IMR-90 (cell line): ENCODE measurements at regions not wholly inside any gene's neighbourhood (a gene's known extent, or its start where the extent isn't known, plus 50 kb on each side); places are given as distances from the start of the nearest gene placed in this dataset.

Source experiments
- ATAC-seq: fragments of 200-7000 bp; cut with Tn5 transposase; 2 replicates; pipeline ENCODE4 v1.9.1; 2020; ENCODE audit warnings: low read depth, mild to moderate bottlenecking, moderate library complexity
- BruUV-seq: library from RNA; stranded (reverse); fragments of 400-500 nt; replicated peaks from 2 replicates; lab custom pipeline; 2021; lab: Mats Ljungman, UMichigan
- CTCF ChIA-PET: fragments of 300-600 bp; formaldehyde crosslinking; extraction: SDS; loops from one replicate; lab custom pipeline; 2021; ENCODE audit warnings: antibody characterized with exemption; lab: Yijun Ruan, JAX
- POLR2A ChIA-PET: fragments of 300-600 bp; sonication (Branson Sonifier 250); formaldehyde crosslinking; loops from one replicate; lab custom pipeline; 2022; ENCODE audit warnings: antibody characterized with exemption; ENCODE audit not compliant: unreplicated experiment; lab: Charles Lee
- DNase-seq: peaks from one replicate; pipeline ENCODE4 v3.0.0; 2013
- H2AFZ ChIP-seq: replicated peaks from 2 replicates; pipeline ENCODE3; 2013; ENCODE audit warnings: low read length, mild to moderate bottlenecking; ENCODE audit not compliant: poor library complexity
- H2AK5ac ChIP-seq: 2 replicates; pipeline ENCODE4 v1.6.1; 2013; ENCODE audit warnings: low read depth, low read length, inconsistent platforms
- H2AK9ac ChIP-seq: replicated peaks from 2 replicates; pipeline ENCODE3; 2013; ENCODE audit warnings: mild to moderate bottlenecking, low read depth, low read length, moderate library complexity; ENCODE audit not compliant: poor library complexity
- H2BK120ac ChIP-seq: 2 replicates; pipeline ENCODE4 v1.6.1; 2013; ENCODE audit warnings: low read depth, low read length, inconsistent platforms
- H2BK15ac ChIP-seq: 3 replicates; pipeline ENCODE4 v1.6.1; 2013; ENCODE audit warnings: low read depth, low read length, inconsistent platforms
- H2BK20ac ChIP-seq: 2 replicates; pipeline ENCODE4 v1.6.1; 2013; ENCODE audit warnings: low read depth, mild to moderate bottlenecking, inconsistent platforms, low read length, moderate library complexity
- H2BK5ac ChIP-seq: 2 replicates; pipeline ENCODE4 v1.6.1; 2013; ENCODE audit warnings: mild to moderate bottlenecking, low read depth, low read length, inconsistent platforms; ENCODE audit not compliant: poor library complexity, severe bottlenecking
- H3K14ac ChIP-seq: replicated peaks from 2 replicates; pipeline ENCODE4 v1.6.1; 2013; ENCODE audit warnings: low read depth, low read length, inconsistent platforms
- H3K18ac ChIP-seq: 2 replicates; pipeline ENCODE4 v1.6.1; 2013; ENCODE audit warnings: low read depth, low read length, control low read depth
- H3K23ac ChIP-seq: 2 replicates; pipeline ENCODE4 v1.6.1; 2013; ENCODE audit warnings: low read depth, low read length, inconsistent platforms
- H3K27ac ChIP-seq: 2 replicates; pipeline ENCODE4 v1.5.1; 2013; ENCODE audit warnings: mild to moderate bottlenecking, control low read depth, low read length; ENCODE audit not compliant: insufficient read depth
- H3K27me3 ChIP-seq: 2 replicates; pipeline ENCODE4 v1.6.1; 2013; ENCODE audit warnings: low read length; ENCODE audit not compliant: control insufficient read depth, insufficient read depth
- H3K36me3 ChIP-seq: 2 replicates; pipeline ENCODE4 v1.6.1; 2013; ENCODE audit warnings: low read length, mixed read lengths; ENCODE audit not compliant: control insufficient read depth, insufficient read depth
- H3K4ac ChIP-seq: 2 replicates; pipeline ENCODE4 v1.6.1; 2013; ENCODE audit warnings: low read depth, low read length, inconsistent platforms
- H3K4me1 ChIP-seq: 2 replicates; pipeline ENCODE4 v1.6.1; 2013; ENCODE audit warnings: low read length, mixed read lengths; ENCODE audit not compliant: control insufficient read depth, insufficient read depth
- H3K4me2 ChIP-seq: 2 replicates; pipeline ENCODE4 v1.6.1; 2013; ENCODE audit warnings: low read depth, mild to moderate bottlenecking, control low read depth, low read length, moderate library complexity
- H3K4me3 ChIP-seq: 2 replicates; pipeline ENCODE4 v1.5.1; 2013; ENCODE audit warnings: low read depth, mild to moderate bottlenecking, control low read depth, low read length, moderate library complexity; ENCODE audit not compliant: insufficient read depth
- H3K56ac ChIP-seq: 2 replicates; pipeline ENCODE4 v1.6.1; 2013; ENCODE audit warnings: low read length, inconsistent platforms; ENCODE audit not compliant: insufficient read depth; ENCODE audit errors: extremely low read depth
- H3K79me1 ChIP-seq, 2 experiments: 2 replicates each; pipeline ENCODE4 v1.6.1; 2013; ENCODE audit warnings: low read length in 2 of 2, inconsistent platforms in 1 of 2, low read depth in 1 of 2
- H3K9ac ChIP-seq: 2 replicates; pipeline ENCODE4 v1.6.1; 2013; ENCODE audit warnings: low read depth, low read length, control low read depth
- H3K9me1 ChIP-seq: 2 replicates; pipeline ENCODE4 v1.6.1; 2013; ENCODE audit warnings: low read length, inconsistent platforms; ENCODE audit not compliant: insufficient read depth
- H3K9me3 ChIP-seq: 2 replicates; pipeline ENCODE4 v1.6.1; 2013; ENCODE audit warnings: low read length; ENCODE audit not compliant: control insufficient read depth, insufficient read depth
- H4K20me1 ChIP-seq: 2 replicates; pipeline ENCODE4 v1.6.1; 2013; ENCODE audit warnings: low read length, inconsistent platforms; ENCODE audit not compliant: insufficient read depth
- H4K5ac ChIP-seq: 2 replicates; pipeline ENCODE4 v1.6.1; 2013; ENCODE audit warnings: mild to moderate bottlenecking, low read depth, low read length, control low read depth
- H4K8ac ChIP-seq, 2 experiments: 2 replicates each; pipeline ENCODE4 v1.6.1; 2013; ENCODE audit warnings: low read depth in 2 of 2, low read length in 2 of 2, control low read depth in 1 of 2, inconsistent platforms in 1 of 2
- H4K91ac ChIP-seq: 2 replicates; pipeline ENCODE4 v1.6.1; 2013; ENCODE audit warnings: low read depth, low read length, inconsistent platforms; ENCODE audit not compliant: insufficient read depth
- BHLHE40 ChIP-seq: fragments of 150-350 bp; IDR thresholded peaks from 2 replicates; pipeline ENCODE4 v1.6.1; 2016; ENCODE audit warnings: mild to moderate bottlenecking, low read depth, low read length
- CEBPB ChIP-seq: IDR thresholded peaks from 2 replicates; pipeline ENCODE4 v1.6.1; 2012; ENCODE audit warnings: low read depth, low read length, improper control_type of control experiment
- CHD1 ChIP-seq: IDR thresholded peaks from 2 replicates; pipeline ENCODE4 v1.6.1; 2012; ENCODE audit warnings: low read depth, low read length, improper control_type of control experiment
- FOS ChIP-seq: fragments of 150-350 bp; IDR thresholded peaks from 2 replicates; pipeline ENCODE4 v1.6.1; 2016; ENCODE audit warnings: low read depth, low read length
- MAFK ChIP-seq: IDR thresholded peaks from 2 replicates; pipeline ENCODE4 v1.6.1; 2012; ENCODE audit warnings: low read depth, low read length, improper control_type of control experiment
- MAZ ChIP-seq: IDR thresholded peaks from 2 replicates; pipeline ENCODE4 v1.6.1; 2012; ENCODE audit warnings: low read depth, mild to moderate bottlenecking, low read length, improper control_type of control experiment, moderate library complexity, borderline replicate concordance
- MXI1 ChIP-seq: IDR thresholded peaks from 2 replicates; pipeline ENCODE4 v1.6.1; 2012; ENCODE audit warnings: low read depth, mild to moderate bottlenecking, low read length, moderate library complexity, borderline replicate concordance
- NFE2L2 ChIP-seq: fragments of 150-350 bp; IDR thresholded peaks from 2 replicates; pipeline ENCODE4 v1.6.1; 2016; ENCODE audit warnings: low read depth, mild to moderate bottlenecking, low read length
- POLR2A ChIP-seq: IDR thresholded peaks from 2 replicates; pipeline ENCODE4 v1.6.1; 2012; ENCODE audit warnings: mild to moderate bottlenecking, low read depth, low read length
- RAD21 ChIP-seq: IDR thresholded peaks from 2 replicates; pipeline ENCODE4 v1.6.1; 2012; ENCODE audit warnings: low read length, improper control_type of control experiment
- RCOR1 ChIP-seq: IDR thresholded peaks from 2 replicates; pipeline ENCODE4 v1.6.1; 2012; ENCODE audit warnings: mild to moderate bottlenecking, low read length, improper control_type of control experiment; ENCODE audit not compliant: insufficient replicate concordance
- RFX5 ChIP-seq: IDR thresholded peaks from 2 replicates; pipeline ENCODE4 v1.8.0; 2012; ENCODE audit warnings: low read depth, mild to moderate bottlenecking, low read length, moderate library complexity
- SMC3 ChIP-seq: fragments of 150-350 bp; IDR thresholded peaks from 2 replicates; pipeline ENCODE4 v1.6.1; 2016; ENCODE audit warnings: low read depth, mild to moderate bottlenecking, antibody characterized with exemption, low read length, moderate library complexity
- WGBS, 2 experiments: methylation state at CpG; one replicate each; pipeline versions ENCODE4 v1.1.5 to v1.1.7; 2013; ENCODE audit warnings: missing lambda C conversion rate in 2 of 2; ENCODE audit not compliant: insufficient read length in 1 of 2; ENCODE audit errors: extremely low coverage in 2 of 2; 5-methylcytosine and 5-hydroxymethylcytosine counted together
- dilution Hi-C: fragments of 300-500 bp; cut with HindIII; formaldehyde crosslinking; loops from one replicate; pipeline ENCODE4 v1.14.3; 2018; ENCODE audit warnings: low sequenced_read_pairs; ENCODE audit not compliant: unreplicated experiment
- in situ Hi-C: fragments of 300-500 bp; cut with MboI; formaldehyde crosslinking; loops from 3 replicates; pipeline ENCODE4 v1.14.3; 2019; ENCODE audit warnings: low sequenced_read_pairs, inconsistent platforms, mixed read lengths
- intact Hi-C: fragments of 100-400 bp; cut with micrococcal nuclease; formaldehyde crosslinking; loops from 2 replicates; pipeline ENCODE4 v1.10.0; 2022
- TF ChIP-seq, protein P1 (sequence below): fragments of 150-350 bp; IDR thresholded peaks from 2 replicates; pipeline ENCODE4 v1.6.1; 2016; ENCODE audit warnings: low read depth, mild to moderate bottlenecking, low read length, moderate library complexity, borderline replicate concordance
- TF ChIP-seq, protein P2 (sequence below): fragments of 150-350 bp; IDR thresholded peaks from 2 replicates; pipeline ENCODE4 v1.6.1; 2017; ENCODE audit warnings: mild to moderate bottlenecking, antibody characterized with exemption, low read length, low read depth
- TF ChIP-seq, protein P3 (sequence below): conservative IDR thresholded peaks from 2 replicates; pipeline ENCODE4 v1.5.1; 2012; ENCODE audit warnings: mild to moderate bottlenecking, low read depth, low read length, improper control_type of control experiment

DNA sequence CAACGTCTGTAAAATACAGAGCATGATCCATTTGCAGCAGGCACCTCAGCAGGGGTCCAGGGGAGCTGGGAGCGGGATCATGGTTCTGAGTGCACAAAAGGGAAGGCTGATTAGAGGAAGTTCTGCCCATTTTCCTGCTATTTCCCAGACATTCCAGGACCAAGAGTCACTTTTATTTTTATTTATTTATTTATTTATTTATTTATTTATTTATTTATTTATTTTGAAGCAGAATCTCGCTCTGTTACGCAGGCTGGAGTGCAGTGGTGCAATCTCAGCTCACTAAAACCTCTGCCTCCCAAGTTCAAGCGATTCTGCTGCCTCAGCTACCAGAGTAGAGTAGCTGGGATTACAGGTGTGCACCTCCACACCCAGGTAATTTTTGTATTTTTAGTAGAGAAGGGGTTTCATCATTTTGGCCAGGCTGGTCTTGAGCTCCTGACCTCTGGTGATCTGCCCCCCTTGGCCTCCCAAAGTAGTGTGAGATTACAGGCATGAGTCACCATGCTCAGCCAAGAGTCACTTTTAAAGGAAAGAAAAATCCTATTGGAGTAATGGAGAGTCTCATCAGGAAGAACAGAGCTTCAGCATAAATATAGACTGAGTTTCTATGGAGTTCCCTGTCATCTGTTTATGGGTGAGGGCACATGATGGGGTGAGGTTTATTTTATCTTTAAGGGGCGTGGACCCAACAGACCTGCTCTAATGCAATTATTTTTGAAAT lies 355.2 kb downstream of the HAPSTR1 start:
- Histone ChIP-seq H3K4me1 (no peaks in the 10 kb centered on the region), H4K20me1 (no peaks in the 10 kb centered on the region), H2AK5ac (no peak overlapping the region), H2BK20ac (no peak overlapping the region), H2AK9ac (no peak overlapping the region), H3K9ac (no peak overlapping the region), H3K9me3 (peaks cover 18% of the 10 kb centered on the region; the same call in 1 of the 2 replicates), H3K27ac (no peak overlapping the region), H2BK15ac (no peak overlapping the region), H3K4me2 (no peak overlapping the region), H3K27me3 (no peaks in the 10 kb centered on the region), H3K79me1 (no peaks in the 10 kb centered on the region), H3K18ac (no peak overlapping the region), H3K23ac (no peak overlapping the region), H4K8ac (no peak overlapping the region), H3K56ac (no peak overlapping the region), H3K4ac (no peak overlapping the region), H2AFZ (no peak overlapping the region), H3K14ac (no peak overlapping the region), H3K36me3 (no peaks in the 10 kb centered on the region), H4K5ac (no peak overlapping the region), H4K91ac (no peak overlapping the region), H3K9me1 (no peaks in the 10 kb centered on the region), H2BK5ac (no peak overlapping the region), H2BK120ac (no peak overlapping the region), H3K4me3 (no peak overlapping the region)
- TF ChIP-seq MAZ, result no peak
- TF ChIP-seq, protein P1, sequence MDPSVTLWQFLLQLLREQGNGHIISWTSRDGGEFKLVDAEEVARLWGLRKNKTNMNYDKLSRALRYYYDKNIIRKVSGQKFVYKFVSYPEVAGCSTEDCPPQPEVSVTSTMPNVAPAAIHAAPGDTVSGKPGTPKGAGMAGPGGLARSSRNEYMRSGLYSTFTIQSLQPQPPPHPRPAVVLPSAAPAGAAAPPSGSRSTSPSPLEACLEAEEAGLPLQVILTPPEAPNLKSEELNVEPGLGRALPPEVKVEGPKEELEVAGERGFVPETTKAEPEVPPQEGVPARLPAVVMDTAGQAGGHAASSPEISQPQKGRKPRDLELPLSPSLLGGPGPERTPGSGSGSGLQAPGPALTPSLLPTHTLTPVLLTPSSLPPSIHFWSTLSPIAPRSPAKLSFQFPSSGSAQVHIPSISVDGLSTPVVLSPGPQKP, result no peak
- no peak for TF ChIP-seq MXI1
- TF ChIP-seq, protein P2, sequence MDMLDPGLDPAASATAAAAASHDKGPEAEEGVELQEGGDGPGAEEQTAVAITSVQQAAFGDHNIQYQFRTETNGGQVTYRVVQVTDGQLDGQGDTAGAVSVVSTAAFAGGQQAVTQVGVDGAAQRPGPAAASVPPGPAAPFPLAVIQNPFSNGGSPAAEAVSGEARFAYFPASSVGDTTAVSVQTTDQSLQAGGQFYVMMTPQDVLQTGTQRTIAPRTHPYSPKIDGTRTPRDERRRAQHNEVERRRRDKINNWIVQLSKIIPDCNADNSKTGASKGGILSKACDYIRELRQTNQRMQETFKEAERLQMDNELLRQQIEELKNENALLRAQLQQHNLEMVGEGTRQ, result no peak
- TF ChIP-seq MAFK, result no peak
- TF ChIP-seq POLR2A, result no peak
- no peak for TF ChIP-seq RFX5
- TF ChIP-seq RCOR1, result no peak
- TF ChIP-seq BHLHE40, result no peak
- TF ChIP-seq SMC3, result no peak
- no peak for TF ChIP-seq FOS
- no peak for TF ChIP-seq CEBPB
- no peak for TF ChIP-seq CHD1
- TF ChIP-seq, protein P3, sequence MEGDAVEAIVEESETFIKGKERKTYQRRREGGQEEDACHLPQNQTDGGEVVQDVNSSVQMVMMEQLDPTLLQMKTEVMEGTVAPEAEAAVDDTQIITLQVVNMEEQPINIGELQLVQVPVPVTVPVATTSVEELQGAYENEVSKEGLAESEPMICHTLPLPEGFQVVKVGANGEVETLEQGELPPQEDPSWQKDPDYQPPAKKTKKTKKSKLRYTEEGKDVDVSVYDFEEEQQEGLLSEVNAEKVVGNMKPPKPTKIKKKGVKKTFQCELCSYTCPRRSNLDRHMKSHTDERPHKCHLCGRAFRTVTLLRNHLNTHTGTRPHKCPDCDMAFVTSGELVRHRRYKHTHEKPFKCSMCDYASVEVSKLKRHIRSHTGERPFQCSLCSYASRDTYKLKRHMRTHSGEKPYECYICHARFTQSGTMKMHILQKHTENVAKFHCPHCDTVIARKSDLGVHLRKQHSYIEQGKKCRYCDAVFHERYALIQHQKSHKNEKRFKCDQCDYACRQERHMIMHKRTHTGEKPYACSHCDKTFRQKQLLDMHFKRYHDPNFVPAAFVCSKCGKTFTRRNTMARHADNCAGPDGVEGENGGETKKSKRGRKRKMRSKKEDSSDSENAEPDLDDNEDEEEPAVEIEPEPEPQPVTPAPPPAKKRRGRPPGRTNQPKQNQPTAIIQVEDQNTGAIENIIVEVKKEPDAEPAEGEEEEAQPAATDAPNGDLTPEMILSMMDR, result no peak
- no peak for TF ChIP-seq NFE2L2
- no peak for TF ChIP-seq RAD21
- ATAC-seq (no peak), DNase-seq (no peak)
- in situ Hi-C loops (no loop called here), intact Hi-C loops (no loop called here), dilution Hi-C loops (no loop called here)
- 0% methylated on average over 1 of the region's 6 CpGs; no CpG with 5 or more reads in 1 of the 2 experiments for WGBS, 2 experiments
- ChIA-PET POLR2A (no interaction called here), CTCF (no interaction called here)
- no TSS peak for BruUV-seq
